ENCODE measurements at regions not wholly inside any gene's neighbourhood (a gene's known extent, or its start where the extent isn't known, plus 50 kb on each side); places are given as distances from the start of the nearest gene placed in this dataset.

- TF ChIP-seq SP1 (IDR thresholded peaks at IDR 0.05): no peak
- TF ChIP-seq JUND (IDR thresholded peaks at IDR 0.05): no peak
- no peak for TF ChIP-seq HNF4A (conservative IDR thresholded peaks at IDR 0.05)
- no peak for TF ChIP-seq HNF4G (IDR thresholded peaks at IDR 0.05)
- TF ChIP-seq CTCF (IDR thresholded peaks at IDR 0.05; ENCODE audit: low read depth, low read length, missing input control): no peak
- TF ChIP-seq REST (IDR thresholded peaks at IDR 0.05): no peak
- TF ChIP-seq MAX (IDR thresholded peaks at IDR 0.05): no peak
- TF ChIP-seq FOXA2 (IDR thresholded peaks at IDR 0.05): no peak
- no peak for TF ChIP-seq GABPA (IDR thresholded peaks at IDR 0.05 in 1 of 2, conservative IDR thresholded peaks at IDR 0.05 in 1 of 2)
- no peak for TF ChIP-seq YY1 (IDR thresholded peaks at IDR 0.05)
- TF ChIP-seq EGR1 (IDR thresholded peaks at IDR 0.05; ENCODE audit: low read depth in 2 of 2): no peak
- no peak for TF ChIP-seq TAF1 (conservative IDR thresholded peaks at IDR 0.05)
- no peak for TF ChIP-seq RXRA (IDR thresholded peaks at IDR 0.05)
- no peak for TF ChIP-seq RAD21 (IDR thresholded peaks at IDR 0.05)
- no peak for TF ChIP-seq ATF3 (IDR thresholded peaks at IDR 0.05)
- TF ChIP-seq FOXA1 (IDR thresholded peaks at IDR 0.05): no peak
- TF ChIP-seq NR2F2 (IDR thresholded peaks at IDR 0.05): no peak
- DNase-seq (ENCODE audit: low spot score): no peak
- no peak overlapping the region for H3K9ac ChIP-seq (ENCODE audit: low read depth in 1 of 2, low read length in 2 of 2)
- no peaks in the 10 kb centered on the region for H3K9me3 ChIP-seq (ENCODE audit: control insufficient read depth in 4 of 4, low read length in 3 of 4)
- H3K27ac ChIP-seq (ENCODE audit: low read depth in 1 of 2, low read length in 2 of 2): no peak overlapping the region
- no peak overlapping the region for H3K4me3 ChIP-seq (ENCODE audit: low read depth in 1 of 3, low read length in 3 of 3)
- H3K36me3 ChIP-seq (ENCODE audit: control insufficient read depth in 4 of 4, insufficient read depth in 3 of 4, low read depth in 1 of 4, low read length in 3 of 4): no peaks in the 10 kb centered on the region
- no peaks in the 10 kb centered on the region for H3K4me1 ChIP-seq (ENCODE audit: control insufficient read depth in 4 of 4, insufficient read depth in 4 of 4, low read length in 3 of 4)
- WGBS: 94% methylated on average over 3 of the region's 3 CpGs
- no peaks in the 10 kb centered on the region for H3K27me3 ChIP-seq (ENCODE audit: control insufficient read depth in 4 of 4, insufficient read depth in 4 of 4, low read length in 3 of 4)
These were observed 234.5 kb downstream of the KBTBD8 start for GRCh38 chr3:67232642-67233041.

- no peak for DNase-seq (ENCODE audit: low spot score)
- TF ChIP-seq CTCF (IDR thresholded peaks at IDR 0.05; ENCODE audit: low read depth, low read length, missing input control): no peak
- no peak for TF ChIP-seq MAX (IDR thresholded peaks at IDR 0.05)
- no peak for TF ChIP-seq GABPA (IDR thresholded peaks at IDR 0.05 in 1 of 2, conservative IDR thresholded peaks at IDR 0.05 in 1 of 2)
- no peak for TF ChIP-seq REST (IDR thresholded peaks at IDR 0.05)
- no peak for TF ChIP-seq NR2F2 (IDR thresholded peaks at IDR 0.05)
- TF ChIP-seq YY1 (IDR thresholded peaks at IDR 0.05): no peak
- H3K9me3 ChIP-seq (ENCODE audit: control insufficient read depth in 4 of 4, low read length in 3 of 4): no peaks in the 10 kb centered on the region
- no peak overlapping the region for H3K27ac ChIP-seq (ENCODE audit: low read depth in 1 of 2, low read length in 2 of 2)
- H3K9ac ChIP-seq (ENCODE audit: low read depth in 1 of 2, low read length in 2 of 2): no peak overlapping the region
- no peaks in the 10 kb centered on the region for H3K4me1 ChIP-seq (ENCODE audit: control insufficient read depth in 4 of 4, insufficient read depth in 4 of 4, low read length in 3 of 4)
- H3K4me3 ChIP-seq (ENCODE audit: low read depth in 1 of 3, low read length in 3 of 3): no peak overlapping the region
- no peaks in the 10 kb centered on the region for H3K36me3 ChIP-seq (ENCODE audit: control insufficient read depth in 4 of 4, insufficient read depth in 3 of 4, low read depth in 1 of 4, low read length in 3 of 4)
- H3K27me3 ChIP-seq (ENCODE audit: control insufficient read depth in 4 of 4, insufficient read depth in 4 of 4, low read length in 3 of 4): no peaks in the 10 kb centered on the region
- 94% methylated on average over 2 of the region's 2 CpGs for WGBS
These were observed 241.2 kb downstream of the KBTBD8 start for GRCh38 chr3:67239353-67239752.
